AG09309 (cell line): ENCODE measurements at regions not wholly inside any gene's neighbourhood (a gene's known extent, or its start where the extent isn't known, plus 50 kb on each side); places are given as distances from the start of the nearest gene placed in this dataset.

Experiments used
- DNase-seq: peaks from one replicate; pipeline ENCODE4 v3.0.0-alpha.2; 2010; ENCODE audit warnings: low read depth
- H3K4me3 ChIP-seq: 2 replicates; pipeline ENCODE4 v1.5.1; 2011; ENCODE audit warnings: mild to moderate bottlenecking, low read depth, low read length, moderate library complexity; ENCODE audit not compliant: control insufficient read depth
- TF ChIP-seq, protein P1 (sequence below): IDR thresholded peaks from 2 replicates; pipeline ENCODE4 v1.5.1; 2011; ENCODE audit warnings: mild to moderate bottlenecking, low read depth, low read length, inconsistent platforms; ENCODE audit not compliant: insufficient read depth, control insufficient read depth; ENCODE audit errors: missing control alignments

- no peak for DNase-seq
- H3K4me3 ChIP-seq: no peak overlapping the region
- TF ChIP-seq, protein P1, sequence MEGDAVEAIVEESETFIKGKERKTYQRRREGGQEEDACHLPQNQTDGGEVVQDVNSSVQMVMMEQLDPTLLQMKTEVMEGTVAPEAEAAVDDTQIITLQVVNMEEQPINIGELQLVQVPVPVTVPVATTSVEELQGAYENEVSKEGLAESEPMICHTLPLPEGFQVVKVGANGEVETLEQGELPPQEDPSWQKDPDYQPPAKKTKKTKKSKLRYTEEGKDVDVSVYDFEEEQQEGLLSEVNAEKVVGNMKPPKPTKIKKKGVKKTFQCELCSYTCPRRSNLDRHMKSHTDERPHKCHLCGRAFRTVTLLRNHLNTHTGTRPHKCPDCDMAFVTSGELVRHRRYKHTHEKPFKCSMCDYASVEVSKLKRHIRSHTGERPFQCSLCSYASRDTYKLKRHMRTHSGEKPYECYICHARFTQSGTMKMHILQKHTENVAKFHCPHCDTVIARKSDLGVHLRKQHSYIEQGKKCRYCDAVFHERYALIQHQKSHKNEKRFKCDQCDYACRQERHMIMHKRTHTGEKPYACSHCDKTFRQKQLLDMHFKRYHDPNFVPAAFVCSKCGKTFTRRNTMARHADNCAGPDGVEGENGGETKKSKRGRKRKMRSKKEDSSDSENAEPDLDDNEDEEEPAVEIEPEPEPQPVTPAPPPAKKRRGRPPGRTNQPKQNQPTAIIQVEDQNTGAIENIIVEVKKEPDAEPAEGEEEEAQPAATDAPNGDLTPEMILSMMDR: no peak
These were observed 55.1 kb upstream of the CNTNAP4 start for GRCh38 chr16:76222087-76222486.

GRCh38 chr16:76222853-76223252 is 54.3 kb upstream of the CNTNAP4 start:
- TF ChIP-seq, protein P1: no peak
- H3K4me3 ChIP-seq: no peak overlapping the region
- no peak for DNase-seq

DNA sequence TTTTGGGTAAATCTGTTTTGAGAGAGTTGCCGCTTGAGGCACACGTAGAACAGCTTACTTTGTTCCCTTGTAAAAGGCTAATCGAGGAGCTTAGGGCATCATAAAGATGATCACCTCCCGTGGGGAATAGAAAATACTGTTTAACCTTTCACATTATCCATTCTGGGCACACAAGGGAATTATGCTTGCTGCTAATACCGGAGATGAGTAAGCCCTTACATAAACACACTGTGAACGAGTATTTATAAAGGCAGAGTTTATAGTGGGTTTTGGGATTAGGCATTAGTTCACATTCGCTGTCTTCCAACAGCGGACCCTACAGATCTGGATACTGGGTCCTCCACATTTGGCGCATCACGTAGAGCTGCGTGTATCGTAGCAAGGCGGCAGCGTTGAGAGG is 51.2 kb upstream of the CNTNAP4 start:
- no peak for DNase-seq
- H3K4me3 ChIP-seq: no peak overlapping the region
- TF ChIP-seq, protein P1: no peak

DNA sequence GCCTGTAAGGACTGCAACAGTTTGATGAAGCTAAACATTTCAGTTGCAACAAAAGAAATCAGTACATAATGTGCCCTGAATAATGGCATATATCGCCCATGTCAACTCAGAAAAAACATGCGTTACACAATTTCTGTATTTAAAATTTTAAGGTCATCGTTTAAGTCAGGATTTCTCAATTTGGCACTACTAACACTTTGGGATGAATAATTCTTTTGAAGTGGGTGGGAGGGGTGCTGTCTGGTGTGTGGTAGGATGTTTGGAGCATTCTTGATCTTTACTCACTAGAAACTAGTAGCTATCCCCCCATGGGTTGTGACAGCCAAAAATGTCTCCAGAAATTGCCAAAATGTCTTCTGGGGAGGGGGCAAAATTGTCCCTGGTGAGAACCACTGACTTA is 50.7 kb upstream of the CNTNAP4 start:
- DNase-seq: no peak
- H3K4me3 ChIP-seq: no peak overlapping the region
- TF ChIP-seq, protein P1: no peak
